Heart right ventricle (tissue), 16 donors: ENCODE measurements at regions not wholly inside any gene's neighbourhood (a gene's known extent, or its start where the extent isn't known, plus 50 kb on each side); places are given as distances from the start of the nearest gene placed in this dataset.
A peak's percentile ranks its signal among the peaks of the same experiment; 100 is the strongest.
"Not testable (repeated sequence)": the region's sequence is repeated elsewhere in the genome, so short reads cannot be mapped to it uniquely, and the experiment has no call there.

ENCODE experiments used
- ATAC-seq, 8 donors: fragments of 200-7000 bp; cut with Tn5 transposase; one replicate each; pipeline ENCODE4 v1.9.1; 2020; ENCODE audit warnings: mild to moderate bottlenecking in 8 of 8, moderate library complexity in 8 of 8, moderate number of reproducible peaks in 1 of 8
- DNase-seq, 2 donors: peaks; one replicate each; pipeline ENCODE4 v3.0.0-alpha.2; 2020
- H3K27ac ChIP-seq, 10 donors: fragments of 200-600 bp; sonication (generic) in 2 of 10; one replicate each; pipeline versions ENCODE4 v1.5.0 to v1.8.0; 2020 to 2022; ENCODE audit warnings: mild to moderate bottlenecking in 3 of 10
- H3K27me3 ChIP-seq, 7 donors: fragments of 200-600 bp; one replicate each; pipeline ENCODE4 v1.8.0; 2021 to 2022; ENCODE audit warnings: mild to moderate bottlenecking in 2 of 7
- H3K36me3 ChIP-seq, 9 donors: fragments of 200-600 bp; sonication (generic) in 1 of 9; one replicate each; pipeline versions ENCODE4 v1.5.0 to v1.8.0; 2020 to 2022; ENCODE audit warnings: mild to moderate bottlenecking in 2 of 9
- H3K4me1 ChIP-seq, 9 donors: fragments of 200-600 bp; sonication (generic) in 1 of 9; one replicate each; pipeline versions ENCODE4 v1.5.0 to v1.8.0; 2020 to 2022; ENCODE audit warnings: mild to moderate bottlenecking in 4 of 9
- H3K4me3 ChIP-seq, 10 donors: fragments of 200-600 bp; sonication (generic) in 2 of 10; one replicate each; pipeline versions ENCODE4 v1.5.0 to v1.8.0; 2020 to 2022; ENCODE audit warnings: mild to moderate bottlenecking in 7 of 10, moderate library complexity in 2 of 10
- H3K9me3 ChIP-seq, 11 donors: fragments of 200-600 bp in 10 of 11; sonication (generic) in 2 of 11; one replicate each; pipeline versions ENCODE4 v1.5.0 to v1.8.0; 2013 to 2022; ENCODE audit warnings: mild to moderate bottlenecking in 2 of 11, control low read depth in 1 of 11, moderate library complexity in 1 of 11
- CTCF ChIP-seq, 9 donors: fragments of 200-600 bp; sonication (generic) in 2 of 9; IDR thresholded peaks; one replicate each; pipeline versions ENCODE4 v1.5.0 to v1.8.0; 2021 to 2022; ENCODE audit warnings: antibody characterized with exemption in 9 of 9, mild to moderate bottlenecking in 5 of 9, moderate library complexity in 1 of 9
- WGBS, 2 donors: extraction: QIAGEN DNeasy Blood & Tissue Kit; methylation state at CpG; one replicate each; pipeline ENCODE4 v1.1.7; 2013; ENCODE audit warnings: inconsistent platforms in 1 of 2; 5-methylcytosine and 5-hydroxymethylcytosine counted together
- intact Hi-C, 10 donors: fragments of 100-400 bp; cut with DNase I; formaldehyde crosslinking; loops; one replicate each; pipeline versions ENCODE4 v1.11.1 to v1.14.2; 2022
- donor health status: Arrhythmogenic right ventricular cardiomyopathy.
- donor health status: ischemic (EF 13 %, LVEDD 7.1; RV severe dilation, severe dysfunction).
- donor health status: healthy with polysubstance abuse.
- donor health status: DM: no; HTN: yes; CAD: no.
- donor health status: DM: no; HTN: no; CAD: no.
- donor health status: ischemic (EF 25% LVEDD 6.9; RV normal size, moderate dysfunction).
- donor health status: ischemic (EF 25% LVEDD 5.7; RV mildly dilated, moderate dysfunction).
- donor health status: healthy.
- donor health status: DM: yes; HTN: yes; CAD: no.
- donor health status: Ischemic cardiomyopathy.
- donor health status: ischemic (EF 35%, LVEDD 5.7; RV mildly dilated, moderate dysfunction).
- donor health status: nonischemic (EF 11% LVEDD 7.7; RV severe dilation, severe dysfunction).
- donor health status: DM: yes; HTN: yes; CAD: no.
- donor health status: PGD.
- donor health status: ischemic (EF 29% LVEDD 5.4; RV normal size, mild dysfunction).
- donor health status: nonischemic (EF 23%, LVEDD 6.1; RV moderate dilation, normal function).

DNA sequence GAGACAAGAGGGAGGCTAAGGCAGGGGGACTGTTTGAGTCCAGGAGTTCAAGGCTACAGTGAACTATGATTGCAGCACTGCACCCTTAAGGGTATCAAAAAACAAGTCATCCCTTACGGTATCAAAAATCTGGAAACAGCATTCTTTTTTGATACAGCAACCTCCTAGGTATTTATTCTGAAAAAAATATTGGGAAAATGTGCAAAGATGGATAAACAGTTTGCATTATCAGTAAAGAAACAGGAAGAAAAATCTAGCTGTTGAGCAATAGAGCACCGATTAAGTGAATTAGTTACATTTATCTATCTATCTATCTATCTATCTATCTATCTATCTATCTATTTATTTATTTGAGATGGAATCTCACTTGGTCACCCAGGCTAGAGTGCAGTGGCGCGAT lies 56.7 kb upstream of the SCAF4 start:
- 95% methylated on average over 4 of the region's 4 CpGs for WGBS, 2 donors
- Histone ChIP-seq H3K4me3 (no peak overlapping the region), H3K9me3 (no peaks in the 10 kb centered on the region), H3K36me3 (no peaks in the 10 kb centered on the region), H3K4me1 (peaks cover 0 to 5% (median 0%) of the 10 kb centered on the region in 9 donors), H3K27ac (no peak overlapping the region), H3K27me3 (no peaks in the 10 kb centered on the region)
- intact Hi-C loops: loop anchor here in 5 of 10 donors (5.0 to 10.0 kb wide), 4 partner anchors 79 to 469 kb away; partner anchors contain the start of gene HUNK (in 1 of the 5)
- ATAC-seq (no peak), DNase-seq (no peak)
- TF ChIP-seq CTCF (IDR thresholded peaks at IDR 0.05): no peak

DNA sequence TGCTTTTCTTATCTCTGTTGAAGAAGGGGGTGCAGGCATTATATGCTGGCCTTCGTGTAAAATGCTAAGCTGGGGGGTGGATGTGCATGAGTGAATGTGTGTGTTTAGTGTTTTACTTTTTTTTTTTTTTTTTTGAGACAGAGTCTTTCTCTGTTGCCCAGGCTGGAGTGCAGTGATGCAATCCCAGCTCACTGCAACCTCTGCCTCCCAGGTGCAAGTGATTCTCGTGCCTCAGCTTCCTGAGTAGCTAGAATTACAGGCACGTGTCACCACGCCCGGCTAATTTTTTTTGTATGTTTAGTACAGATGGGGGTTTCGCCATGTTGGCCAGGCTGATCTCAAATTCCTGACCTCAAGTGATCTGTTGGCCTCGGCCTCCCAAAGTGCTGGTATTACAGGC lies 55.8 kb upstream of the SCAF4 start:
- not testable (repeated sequence) for ATAC-seq, H3K36me3 ChIP-seq, H3K4me3 ChIP-seq, H3K27ac ChIP-seq, H3K9me3 ChIP-seq, H3K27me3 ChIP-seq, H3K4me1 ChIP-seq, DNase-seq
- intact Hi-C loops: loop anchor here in 6 of 10 donors (2.0 to 10.0 kb wide), 5 partner anchors 80 to 471 kb away; partner anchors contain the start of gene HUNK (in 1 of the 6)
- WGBS, 2 donors: 88 to 89% methylated on average over 7 of the region's 7 CpGs

GRCh38 chr21:31786164-31786920 lies 54.4 kb upstream of the SCAF4 start:
- no peaks in the 10 kb centered on the region for H3K27me3 ChIP-seq
- ATAC-seq: no peak

GRCh38 chr21:31785237-31786163 lies 53.6 kb upstream of the SCAF4 start:
- ATAC-seq (peak in 7 of 8 donors; percentile 53 to 80 (median 69)), DNase-seq (peak in 1 of 2 donors; percentile 65)
- peak; percentile 60 to 77 (median 71) for TF ChIP-seq CTCF (IDR thresholded peaks at IDR 0.05)
- intact Hi-C loops: loop anchor here in 8 of 10 donors (1.0 to 10.0 kb wide), 7 partner anchors 82 to 474 kb away; partner anchors contain the start of gene HUNK (in 1 of the 8)
- 54 to 56% methylated on average over 11 of the region's 11 CpGs for WGBS, 2 donors
- H3K27ac ChIP-seq, H3K27me3 ChIP-seq, H3K4me3 ChIP-seq, H3K36me3 ChIP-seq, H3K9me3 ChIP-seq, H3K4me1 ChIP-seq: not testable (repeated sequence)

More at GRCh38 chr21:31786164-31786920, 54.4 kb upstream of the SCAF4 start:
- H3K4me1 ChIP-seq: peaks cover 0 to 5% (median 0%) of the 10 kb centered on the region in 9 donors
- H3K4me3 ChIP-seq: no peak overlapping the region
- no peaks in the 10 kb centered on the region for H3K36me3 ChIP-seq
- no peak overlapping the region for H3K27ac ChIP-seq
- WGBS, 2 donors: 48 to 51% methylated on average over 4 of the region's 4 CpGs
- no peak for DNase-seq
- TF ChIP-seq CTCF (IDR thresholded peaks at IDR 0.05): peak in 1 of 9 donors; percentile 3
- intact Hi-C loops: loop anchor here in 8 of 10 donors (1.0 to 10.0 kb wide), 7 partner anchors 81 to 473 kb away; partner anchors contain the start of gene HUNK (in 1 of the 8)
- H3K9me3 ChIP-seq: no peaks in the 10 kb centered on the region
